OCI-LY3 (cell line): ENCODE measurements at regions not wholly inside any gene's neighbourhood (a gene's known extent, or its start where the extent isn't known, plus 50 kb on each side); places are given as distances from the start of the nearest gene placed in this dataset.

Source experiments
- EZH2phosphoT487 ChIP-seq: fragments of 200-600 bp; shearing (Covaris generic); IDR thresholded peaks from 2 replicates; pipeline ENCODE4 v1.6.1; 2018; ENCODE audit warnings: antibody characterized with exemption, mixed run types, low read depth
- TF ChIP-seq, protein P1 (sequence below): fragments of 200-600, 300-600 bp; sonication (generic); IDR thresholded peaks from 2 replicates; pipeline ENCODE4 v1.5.1; 2014; ENCODE audit warnings: antibody characterized with exemption, low read length, low read depth

DNA sequence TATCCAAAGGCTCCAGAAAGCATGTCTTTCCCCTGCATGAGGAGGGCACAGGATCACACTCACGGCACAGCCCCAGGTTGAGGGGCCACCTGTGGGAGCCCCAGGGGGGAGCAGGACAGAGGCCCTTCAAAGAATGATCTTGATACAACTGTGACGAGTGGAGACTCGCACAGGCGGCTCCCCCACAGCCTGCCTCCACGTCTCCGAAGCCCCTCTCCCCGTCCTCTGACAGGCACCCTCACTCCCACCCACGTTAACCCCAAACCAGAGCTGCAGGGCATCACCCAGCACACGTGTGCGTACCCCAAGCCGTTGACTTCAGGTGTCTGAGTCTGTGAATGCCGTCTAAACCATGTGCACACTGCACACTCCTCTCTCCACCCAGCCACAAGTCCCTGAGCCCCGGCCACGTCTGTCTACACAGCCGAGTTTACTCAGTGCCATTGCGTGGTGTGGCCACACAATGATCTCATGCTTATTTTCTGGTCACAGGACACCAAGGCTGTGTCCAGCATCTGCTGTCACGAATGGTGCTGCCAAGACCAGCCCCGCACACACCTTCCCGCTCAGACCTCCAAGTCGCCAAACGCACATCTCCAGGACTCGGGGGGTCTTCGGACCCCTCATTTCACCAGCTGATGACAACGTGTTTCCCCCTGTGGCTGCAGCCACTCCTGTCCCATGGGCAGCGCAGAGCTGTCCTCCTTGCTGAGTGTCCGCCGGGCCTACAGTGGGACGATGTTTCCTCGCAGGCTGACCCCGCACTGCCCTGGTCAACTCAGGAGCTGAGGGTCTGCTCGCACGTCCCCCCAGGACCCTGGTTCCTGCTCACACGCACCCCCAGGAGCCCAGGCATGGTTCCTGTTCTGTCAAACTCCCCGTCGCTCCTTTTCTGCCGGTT is 251.2 kb downstream of the BRD1 start:
- TF ChIP-seq, protein P1, sequence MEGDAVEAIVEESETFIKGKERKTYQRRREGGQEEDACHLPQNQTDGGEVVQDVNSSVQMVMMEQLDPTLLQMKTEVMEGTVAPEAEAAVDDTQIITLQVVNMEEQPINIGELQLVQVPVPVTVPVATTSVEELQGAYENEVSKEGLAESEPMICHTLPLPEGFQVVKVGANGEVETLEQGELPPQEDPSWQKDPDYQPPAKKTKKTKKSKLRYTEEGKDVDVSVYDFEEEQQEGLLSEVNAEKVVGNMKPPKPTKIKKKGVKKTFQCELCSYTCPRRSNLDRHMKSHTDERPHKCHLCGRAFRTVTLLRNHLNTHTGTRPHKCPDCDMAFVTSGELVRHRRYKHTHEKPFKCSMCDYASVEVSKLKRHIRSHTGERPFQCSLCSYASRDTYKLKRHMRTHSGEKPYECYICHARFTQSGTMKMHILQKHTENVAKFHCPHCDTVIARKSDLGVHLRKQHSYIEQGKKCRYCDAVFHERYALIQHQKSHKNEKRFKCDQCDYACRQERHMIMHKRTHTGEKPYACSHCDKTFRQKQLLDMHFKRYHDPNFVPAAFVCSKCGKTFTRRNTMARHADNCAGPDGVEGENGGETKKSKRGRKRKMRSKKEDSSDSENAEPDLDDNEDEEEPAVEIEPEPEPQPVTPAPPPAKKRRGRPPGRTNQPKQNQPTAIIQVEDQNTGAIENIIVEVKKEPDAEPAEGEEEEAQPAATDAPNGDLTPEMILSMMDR = no peak
- no peak for TF ChIP-seq EZH2phosphoT487
